Stomach (tissue), 8 donors: ENCODE measurements at regions not wholly inside any gene's neighbourhood (a gene's known extent, or its start where the extent isn't known, plus 50 kb on each side); places are given as distances from the start of the nearest gene placed in this dataset.

ENCODE experiments used
- DNase-seq, 2 donors: peaks; one replicate each; pipeline versions ENCODE4 v3.0.0 to v3.0.0-alpha.2; 2013 to 2019
- H3K27ac ChIP-seq, 5 donors: fragments of 200-600 bp in 4 of 5; sonication (generic) in 4 of 5; one replicate each; pipeline ENCODE4 v1.5.1; 2013 to 2019; ENCODE audit warnings: mild to moderate bottlenecking in 1 of 5, moderate library complexity in 1 of 5
- H3K27me3 ChIP-seq, 3 donors: fragments of 200-600 bp; sonication (generic); one replicate each; pipeline ENCODE4 v1.5.1; 2017 to 2019; ENCODE audit warnings: mixed run types in 1 of 3
- H3K36me3 ChIP-seq, 4 donors: fragments of 200-600 bp; sonication (generic); 1 replicate in 3 of 4; 2 replicates in 1 of 4; pipeline ENCODE4 v1.5.1; 2016 to 2019
- H3K4me1 ChIP-seq, 4 donors: fragments of 200-600 bp; sonication (generic); one replicate each; pipeline ENCODE4 v1.5.1; 2016 to 2019
- H3K4me3 ChIP-seq, 4 donors: fragments of 200-600 bp; sonication (generic) in 3 of 4; one replicate each; pipeline ENCODE4 v1.5.1; 2016 to 2019; ENCODE audit warnings: mild to moderate bottlenecking in 1 of 4
- H3K9me3 ChIP-seq, 4 donors: fragments of 200-600 bp; sonication (generic); one replicate each; pipeline ENCODE4 v1.5.1; 2016 to 2019
- CTCF ChIP-seq, 7 experiments: fragments of 450-650 bp in 4 of 7; fragments of 200-600 bp in 3 of 7; sonication (generic) in 3 of 7; IDR thresholded peaks; one replicate each; pipeline ENCODE4 v1.5.1; 2016 to 2019; ENCODE audit warnings: antibody characterized with exemption in 7 of 7, control low read depth in 2 of 7, mild to moderate bottlenecking in 1 of 7
- EP300 ChIP-seq: sonication (generic); formaldehyde crosslinking; IDR thresholded peaks from one replicate; pipeline ENCODE4 v1.6.1; 2017; ENCODE audit warnings: antibody characterized with exemption
- POLR2A ChIP-seq, 4 donors: fragments of 450-650 bp; IDR thresholded peaks; one replicate each; pipeline ENCODE4 v1.6.1; 2016; ENCODE audit warnings: antibody characterized with exemption in 4 of 4, control low read depth in 2 of 4, mild to moderate bottlenecking in 1 of 4, moderate library complexity in 1 of 4
- POLR2AphosphoS5 ChIP-seq, 3 donors: sonication (generic); formaldehyde crosslinking; IDR thresholded peaks; one replicate each; pipeline ENCODE4 v1.6.1; 2016; ENCODE audit warnings: antibody characterized with exemption in 3 of 3
- WGBS, 5 donors: extraction: QIAGEN DNeasy Blood & Tissue Kit in 3 of 5; methylation state at CpG; one replicate each; pipeline versions ENCODE4 v1.1.5 to v1.1.7; 2013 to 2018; 5-methylcytosine and 5-hydroxymethylcytosine counted together
- intact Hi-C: fragments of 100-400 bp; cut with DNase I; formaldehyde crosslinking; loops from one replicate; pipeline ENCODE4 v1.15.1; 2023; ENCODE audit warnings: low total_unique reads
- donor health status: healthy with polysubstance abuse.
- donor health status: Bipolar disorder and iron deficiency.
- donor health status: healthy.

DNA sequence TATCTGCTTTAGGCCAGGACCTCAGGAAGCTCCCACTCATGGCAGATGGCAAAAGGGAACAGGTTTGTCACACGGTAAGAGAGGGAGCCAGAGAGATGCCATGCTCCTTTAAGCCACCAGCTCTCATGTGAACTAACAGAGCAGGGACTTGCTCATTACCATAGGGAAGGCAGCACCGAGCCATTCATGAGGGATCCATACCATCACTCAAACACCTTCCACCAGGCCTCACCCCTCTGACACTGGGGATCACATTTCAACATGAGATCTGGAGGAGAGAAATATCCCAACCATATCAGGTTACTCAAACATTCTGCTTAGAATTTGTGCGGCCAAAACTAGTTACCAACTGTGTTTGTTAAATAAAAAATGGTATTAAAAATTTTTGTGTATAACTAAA lies 427.0 kb downstream of the UQCRFS1 start:
- DNase-seq = no peak
- Histone ChIP-seq H3K4me1 (no peaks in the 10 kb centered on the region), H3K4me3 (no peak overlapping the region), H3K27me3 (no peaks in the 10 kb centered on the region), H3K36me3 (no peaks in the 10 kb centered on the region), H3K9me3 (peaks cover 0 to 38% (median 32%) of the 10 kb centered on the region in 4 donors), H3K27ac (no peak overlapping the region)
- WGBS, 5 donors = 18 to 35% (median 25%) methylated on average over 3 of the region's 3 CpGs
- intact Hi-C loops = no loop called here
- TF ChIP-seq EP300 (no peak), POLR2A (IDR thresholded peaks at IDR 0.05) (no peak), POLR2AphosphoS5 (IDR thresholded peaks at IDR 0.05) (no peak), CTCF (IDR thresholded peaks at IDR 0.05) (no peak)

GRCh38 chr19:28764066-28764465 lies 448.9 kb downstream of the UQCRFS1 start:
- Histone ChIP-seq H3K4me1 (no peaks in the 10 kb centered on the region), H3K9me3 (peaks cover 0 to 43% (median 24%) of the 10 kb centered on the region in 4 donors), H3K27me3 (no peaks in the 10 kb centered on the region), H3K27ac (no peak overlapping the region), H3K36me3 (no peaks in the 10 kb centered on the region), H3K4me3 (no peak overlapping the region)
- TF ChIP-seq EP300 (no peak), POLR2AphosphoS5 (IDR thresholded peaks at IDR 0.05) (no peak), POLR2A (IDR thresholded peaks at IDR 0.05) (no peak), CTCF (IDR thresholded peaks at IDR 0.05) (no peak)
- DNase-seq = no peak
- intact Hi-C loops = no loop called here

DNA sequence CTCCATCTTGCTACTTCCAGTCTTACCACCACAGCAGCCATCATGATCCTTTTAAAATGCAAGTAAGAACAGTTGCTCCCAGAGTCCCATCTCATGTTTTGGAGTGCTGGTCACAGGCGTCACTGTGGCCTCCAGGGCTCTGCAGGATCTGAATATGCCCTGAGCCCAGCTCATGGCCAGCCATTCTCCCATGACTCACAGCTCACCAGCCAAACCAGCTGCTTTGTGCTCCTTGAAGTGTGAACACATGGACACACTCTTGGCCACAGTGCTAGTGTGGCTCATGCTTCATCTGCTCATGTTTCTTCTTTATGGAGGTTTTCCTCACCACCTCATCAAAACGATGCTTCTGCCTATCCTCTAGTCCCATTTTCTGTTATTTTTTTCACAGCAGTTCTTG lies 466.5 kb downstream of the UQCRFS1 start:
- Histone ChIP-seq H3K36me3 (no peaks in the 10 kb centered on the region), H3K9me3 (no peaks in the 10 kb centered on the region), H3K4me1 (no peaks in the 10 kb centered on the region), H3K27me3 (peaks cover 0 to 14% (median 0%) of the 10 kb centered on the region in 3 donors), H3K27ac (no peak overlapping the region), H3K4me3 (no peak overlapping the region)
- DNase-seq = no peak
- TF ChIP-seq CTCF (IDR thresholded peaks at IDR 0.05) (no peak), POLR2AphosphoS5 (IDR thresholded peaks at IDR 0.05) (no peak), EP300 (no peak), POLR2A (IDR thresholded peaks at IDR 0.05) (no peak)
- intact Hi-C loops = no loop called here
- 46 to 79% (median 67%) methylated on average over 2 of the region's 2 CpGs for WGBS, 5 donors

DNA sequence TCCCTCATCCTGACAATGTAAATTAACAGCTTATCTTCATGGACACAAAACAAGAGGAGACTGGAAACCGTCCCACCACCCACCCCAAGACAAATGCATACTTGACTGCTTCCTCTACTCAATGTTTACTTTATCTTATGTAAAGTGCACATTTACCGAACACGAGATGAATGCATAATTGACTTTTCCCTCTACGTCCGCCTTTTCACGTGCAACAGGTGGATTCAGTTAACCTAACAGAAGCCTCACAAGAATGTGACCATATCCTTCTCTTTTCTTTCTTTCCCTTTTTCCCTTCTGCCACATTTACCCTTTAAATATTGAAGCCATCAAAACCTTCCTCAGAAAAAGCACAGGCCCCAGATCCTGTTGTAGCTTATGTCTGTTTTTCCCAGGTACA lies 468.0 kb downstream of the UQCRFS1 start:
- no peaks in the 10 kb centered on the region for H3K4me1 ChIP-seq
- H3K36me3 ChIP-seq = no peaks in the 10 kb centered on the region
- no peak overlapping the region for H3K27ac ChIP-seq
- intact Hi-C loops = no loop called here
- H3K27me3 ChIP-seq = peaks cover 0 to 14% (median 0%) of the 10 kb centered on the region in 3 donors
- peak in 1 of 2 donors; percentile 8 for DNase-seq
- TF ChIP-seq POLR2A (IDR thresholded peaks at IDR 0.05) (no peak), POLR2AphosphoS5 (IDR thresholded peaks at IDR 0.05) (no peak), CTCF (IDR thresholded peaks at IDR 0.05) (no peak), EP300 (no peak)
- no peaks in the 10 kb centered on the region for H3K9me3 ChIP-seq
- WGBS, 5 donors = 21 to 33% (median 29%) methylated on average over 6 of the region's 6 CpGs
- H3K4me3 ChIP-seq = no peak overlapping the region
